Uterus (tissue), 3 donors: ENCODE measurements at regions not wholly inside any gene's neighbourhood (a gene's known extent, or its start where the extent isn't known, plus 50 kb on each side); places are given as distances from the start of the nearest gene placed in this dataset.
A peak's percentile ranks its signal among the peaks of the same experiment; 100 is the strongest.

Source experiments
- DNase-seq, 2 donors: peaks; one replicate each; pipeline ENCODE4 v3.0.0-alpha.2; 2019 to 2020
- H3K27ac ChIP-seq, 2 donors: fragments of 200-600 bp; sonication (generic); 1 replicate in 1 of 2; 2 replicates in 1 of 2; pipeline ENCODE4 v1.5.1; 2016 to 2018
- H3K27me3 ChIP-seq, 2 donors: fragments of 200-600 bp; sonication (generic); one replicate each; pipeline ENCODE4 v1.5.1; 2018 to 2019; ENCODE audit warnings: control low read depth in 1 of 2
- H3K36me3 ChIP-seq, 2 donors: fragments of 200-600 bp; sonication (generic); one replicate each; pipeline ENCODE4 v1.5.1; 2019; ENCODE audit warnings: control low read depth in 1 of 2
- H3K4me1 ChIP-seq, 2 donors: fragments of 200-600 bp; sonication (generic); one replicate each; pipeline ENCODE4 v1.5.1; 2018 to 2019; ENCODE audit warnings: control low read depth in 1 of 2
- H3K4me3 ChIP-seq, 2 donors: fragments of 200-600 bp; sonication (generic); 1 replicate in 1 of 2; 2 replicates in 1 of 2; pipeline ENCODE4 v1.5.1; 2018 to 2019; ENCODE audit warnings: mild to moderate bottlenecking in 1 of 2
- H3K9me3 ChIP-seq, 2 donors: fragments of 200-600 bp; sonication (generic); one replicate each; pipeline ENCODE4 v1.5.1; 2019; ENCODE audit warnings: control low read depth in 1 of 2
- POLR2A ChIP-seq, 2 donors: fragments of 450-650 bp; IDR thresholded peaks; one replicate each; pipeline ENCODE4 v1.6.1; 2016; ENCODE audit warnings: antibody characterized with exemption in 2 of 2, mild to moderate bottlenecking in 1 of 2, moderate library complexity in 1 of 2
- intact Hi-C: fragments of 100-400 bp; cut with DNase I; formaldehyde crosslinking; loops from one replicate; pipeline ENCODE4 v1.15.1; 2023; ENCODE audit warnings: low total_unique reads
- TF ChIP-seq, protein P1 (sequence below), 4 experiments: fragments of 200-600 bp in 2 of 4; fragments of 450-650 bp in 2 of 4; sonication (generic) in 2 of 4; IDR thresholded peaks; one replicate each; pipeline ENCODE4 v1.5.1; 2016 to 2019; ENCODE audit warnings: antibody characterized with exemption in 4 of 4, mild to moderate bottlenecking in 2 of 4, moderate library complexity in 1 of 4
- donor health status: DM: yes; HTN: yes; CAD: no.

DNA sequence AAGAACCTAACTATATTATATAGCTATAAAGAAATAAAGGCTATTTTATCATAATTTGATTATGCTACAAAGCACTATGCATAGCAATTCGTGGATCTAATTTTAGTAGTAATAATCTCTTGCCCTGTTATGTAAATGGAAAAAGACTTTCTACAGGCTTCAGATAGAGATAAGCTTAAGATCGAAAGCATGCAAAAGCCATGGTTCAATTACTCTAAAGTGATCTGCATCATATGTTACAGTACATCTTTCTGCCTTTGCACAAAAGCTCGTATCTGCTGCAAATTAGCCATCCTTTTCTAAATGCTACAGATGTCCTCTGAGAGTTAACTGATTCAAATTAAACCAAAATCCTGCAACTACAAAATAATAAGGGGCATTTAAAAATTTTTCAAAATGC lies 234.8 kb upstream of the TMEM161B start:
- no peak for TF ChIP-seq POLR2A (IDR thresholded peaks at IDR 0.05)
- TF ChIP-seq, protein P1, sequence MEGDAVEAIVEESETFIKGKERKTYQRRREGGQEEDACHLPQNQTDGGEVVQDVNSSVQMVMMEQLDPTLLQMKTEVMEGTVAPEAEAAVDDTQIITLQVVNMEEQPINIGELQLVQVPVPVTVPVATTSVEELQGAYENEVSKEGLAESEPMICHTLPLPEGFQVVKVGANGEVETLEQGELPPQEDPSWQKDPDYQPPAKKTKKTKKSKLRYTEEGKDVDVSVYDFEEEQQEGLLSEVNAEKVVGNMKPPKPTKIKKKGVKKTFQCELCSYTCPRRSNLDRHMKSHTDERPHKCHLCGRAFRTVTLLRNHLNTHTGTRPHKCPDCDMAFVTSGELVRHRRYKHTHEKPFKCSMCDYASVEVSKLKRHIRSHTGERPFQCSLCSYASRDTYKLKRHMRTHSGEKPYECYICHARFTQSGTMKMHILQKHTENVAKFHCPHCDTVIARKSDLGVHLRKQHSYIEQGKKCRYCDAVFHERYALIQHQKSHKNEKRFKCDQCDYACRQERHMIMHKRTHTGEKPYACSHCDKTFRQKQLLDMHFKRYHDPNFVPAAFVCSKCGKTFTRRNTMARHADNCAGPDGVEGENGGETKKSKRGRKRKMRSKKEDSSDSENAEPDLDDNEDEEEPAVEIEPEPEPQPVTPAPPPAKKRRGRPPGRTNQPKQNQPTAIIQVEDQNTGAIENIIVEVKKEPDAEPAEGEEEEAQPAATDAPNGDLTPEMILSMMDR (IDR thresholded peaks at IDR 0.05), result no peak
- no peaks in the 10 kb centered on the region for H3K36me3 ChIP-seq
- H3K27ac ChIP-seq, result no peak overlapping the region
- no peaks in the 10 kb centered on the region for H3K27me3 ChIP-seq
- H3K4me3 ChIP-seq, result no peak overlapping the region
- no peak for DNase-seq
- intact Hi-C loops, result no loop called here
- no peaks in the 10 kb centered on the region for H3K9me3 ChIP-seq
- no peaks in the 10 kb centered on the region for H3K4me1 ChIP-seq

DNA sequence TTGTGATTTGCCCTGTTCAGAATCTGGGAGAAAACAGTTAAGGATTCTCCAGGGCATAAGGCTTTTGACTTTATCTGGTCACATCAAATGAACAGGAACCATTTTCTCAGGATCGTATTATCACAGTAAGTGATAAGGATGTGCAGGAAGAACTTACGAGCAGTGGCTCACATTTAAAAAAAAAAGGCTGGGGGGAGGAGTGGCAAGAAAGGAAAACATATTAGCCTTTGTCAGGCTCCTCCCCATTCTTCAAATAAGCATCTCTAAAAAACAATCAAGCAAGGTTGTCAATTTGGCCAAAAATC lies 234.3 kb upstream of the TMEM161B start:
- TF ChIP-seq POLR2A (IDR thresholded peaks at IDR 0.05), result no peak
- TF ChIP-seq, protein P1 (IDR thresholded peaks at IDR 0.05), result no peak
- no peaks in the 10 kb centered on the region for H3K36me3 ChIP-seq
- H3K27ac ChIP-seq, result peak overlapping the region in 1 of 2 donors; percentile 55
- no peaks in the 10 kb centered on the region for H3K4me1 ChIP-seq
- peak overlapping the region; percentile 27 to 36 for H3K4me3 ChIP-seq
- H3K27me3 ChIP-seq, result no peaks in the 10 kb centered on the region
- intact Hi-C loops, result no loop called here
- no peak for DNase-seq
- no peaks in the 10 kb centered on the region for H3K9me3 ChIP-seq

DNA sequence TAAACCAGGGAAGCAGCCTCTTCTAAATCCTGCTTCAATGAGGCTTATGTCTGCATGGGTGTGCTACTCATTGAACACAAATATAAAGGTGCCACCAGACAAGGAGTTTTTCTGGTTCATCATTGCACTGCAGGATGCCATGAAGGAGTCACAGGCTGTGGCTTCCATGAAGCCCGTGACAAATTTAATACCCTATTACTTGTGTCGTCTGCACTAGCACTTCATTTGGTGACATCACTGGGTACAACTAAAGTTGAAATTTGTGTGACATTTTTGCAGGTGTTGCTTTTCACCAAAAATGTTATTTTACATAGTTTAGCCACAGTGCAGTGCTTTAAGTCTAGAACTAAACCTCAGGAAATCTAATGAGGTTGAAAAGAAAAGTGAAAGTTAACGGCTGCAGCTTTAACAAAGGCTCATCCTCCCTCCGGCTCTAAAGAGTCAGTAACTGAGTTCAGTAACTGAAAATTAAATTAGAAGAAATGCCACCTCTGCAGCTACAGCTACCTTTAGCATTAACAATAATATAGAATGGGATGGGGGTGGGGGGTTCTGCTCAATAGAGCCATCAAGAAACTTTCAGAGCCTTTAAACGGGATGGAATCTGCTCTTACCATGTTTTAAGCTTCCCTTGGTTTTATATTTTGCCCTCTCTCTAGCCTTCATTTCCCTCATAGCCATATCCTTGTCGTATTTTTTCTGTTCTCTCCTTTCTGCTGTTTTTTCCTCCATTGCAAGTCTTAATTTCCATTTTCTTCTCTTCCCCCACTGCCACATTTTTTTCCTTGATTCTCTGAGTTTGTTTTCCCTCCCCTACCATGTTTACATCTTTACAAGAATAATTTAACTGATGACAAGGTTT lies 233.8 kb upstream of the TMEM161B start:
- no peak for DNase-seq
- no peaks in the 10 kb centered on the region for H3K27me3 ChIP-seq
- peak overlapping the region; percentile 27 to 36 for H3K4me3 ChIP-seq
- intact Hi-C loops, result no loop called here
- no peaks in the 10 kb centered on the region for H3K9me3 ChIP-seq
- H3K4me1 ChIP-seq, result no peaks in the 10 kb centered on the region
- peak overlapping the region in 1 of 2 donors; percentile 55 for H3K27ac ChIP-seq
- no peak for TF ChIP-seq POLR2A (IDR thresholded peaks at IDR 0.05)
- TF ChIP-seq, protein P1 (IDR thresholded peaks at IDR 0.05), result no peak
- H3K36me3 ChIP-seq, result no peaks in the 10 kb centered on the region

GRCh38 chr5:88495810-88496209 lies 227.2 kb upstream of the TMEM161B start:
- DNase-seq, result no peak
- TF ChIP-seq, protein P1 (IDR thresholded peaks at IDR 0.05), result no peak
- no peak for TF ChIP-seq POLR2A (IDR thresholded peaks at IDR 0.05)
- Histone ChIP-seq H3K27me3 (no peaks in the 10 kb centered on the region), H3K4me3 (no peak overlapping the region), H3K27ac (no peak overlapping the region), H3K9me3 (no peaks in the 10 kb centered on the region), H3K36me3 (no peaks in the 10 kb centered on the region), H3K4me1 (no peaks in the 10 kb centered on the region)
- intact Hi-C loops, result no loop called here

- H3K36me3 ChIP-seq, result no peaks in the 10 kb centered on the region
- no peaks in the 10 kb centered on the region for H3K9me3 ChIP-seq
- no peak for TF ChIP-seq POLR2A (IDR thresholded peaks at IDR 0.05)
- TF ChIP-seq, protein P1 (IDR thresholded peaks at IDR 0.05), result no peak
- intact Hi-C loops, result no loop called here
- no peaks in the 10 kb centered on the region for H3K4me1 ChIP-seq
- H3K27ac ChIP-seq, result no peak overlapping the region
- no peak for DNase-seq
- no peak overlapping the region for H3K4me3 ChIP-seq
- H3K27me3 ChIP-seq, result no peaks in the 10 kb centered on the region
Measured at GRCh38 chr5:88490874-88491273, 222.2 kb upstream of the TMEM161B start.
